ENCODE measurements at regions not wholly inside any gene's neighbourhood (a gene's known extent, or its start where the extent isn't known, plus 50 kb on each side); places are given as distances from the start of the nearest gene placed in this dataset.
A peak's percentile ranks its signal among the peaks of the same experiment; 100 is the strongest.

DNA sequence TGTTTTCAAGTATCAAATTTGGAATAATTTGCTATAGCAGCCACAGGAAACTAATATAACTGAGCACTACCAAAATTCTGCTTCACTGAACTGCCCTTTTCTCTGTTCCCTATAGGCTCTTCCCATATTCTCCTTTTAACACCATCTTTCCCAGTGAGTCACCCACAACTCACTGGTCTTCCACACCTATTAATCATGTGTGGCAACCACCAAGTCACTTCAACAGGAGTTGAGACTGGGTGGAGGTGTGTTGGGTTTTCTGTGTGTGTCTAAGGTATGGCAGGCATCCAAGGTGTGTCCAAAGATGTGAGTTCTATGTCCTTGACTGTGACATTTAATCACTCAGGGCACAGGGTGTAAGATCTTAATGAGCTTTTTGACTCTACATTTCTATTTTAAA, 610.0 kb upstream of the CDH11 start:
- Histone ChIP-seq H3K4ac (ENCODE audit: low read depth, low read length) (no peak overlapping the region), H3K9me3 (ENCODE audit: control insufficient read depth, insufficient read depth, low read length) (peaks cover 7% of the 10 kb centered on the region), H3K4me3 (ENCODE audit: insufficient read depth, low read depth, low read length) (no peak overlapping the region), H3K23ac (ENCODE audit: low read depth, low read length) (no peak overlapping the region), H2BK15ac (ENCODE audit: low read depth, low read length) (no peak overlapping the region; the same call in 2 of the 3 replicates), H2AFZ (replicated peaks; ENCODE audit: low read length, poor library complexity) (no peak overlapping the region), H4K8ac (ENCODE audit: low read depth in 2 of 2, low read length in 2 of 2) (no peak overlapping the region), H4K91ac (ENCODE audit: insufficient read depth, low read depth, low read length) (no peak overlapping the region), H3K9ac (ENCODE audit: low read depth, low read length) (no peak overlapping the region), H3K18ac (ENCODE audit: low read depth, low read length) (no peak overlapping the region), H2BK20ac (ENCODE audit: low read depth, low read length) (no peak overlapping the region), H3K27me3 (ENCODE audit: control insufficient read depth, insufficient read depth, low read length) (peaks cover 24% of the 10 kb centered on the region), H2BK5ac (ENCODE audit: low read depth, low read length, poor library complexity, severe bottlenecking) (no peak overlapping the region), H4K20me1 (ENCODE audit: insufficient read depth, low read length) (no peaks in the 10 kb centered on the region), H2AK5ac (ENCODE audit: low read depth, low read length) (no peak overlapping the region), H3K79me1 (ENCODE audit: low read depth in 1 of 2, low read length in 2 of 2) (no peaks in the 10 kb centered on the region), H3K36me3 (ENCODE audit: control insufficient read depth, insufficient read depth, low read length) (no peaks in the 10 kb centered on the region), H4K5ac (ENCODE audit: low read depth, low read length) (no peak overlapping the region), H3K27ac (ENCODE audit: insufficient read depth, low read length) (no peak overlapping the region), H3K4me2 (ENCODE audit: low read depth, low read length) (no peak overlapping the region), H3K9me1 (ENCODE audit: insufficient read depth, low read length) (no peaks in the 10 kb centered on the region), H2BK120ac (ENCODE audit: low read depth, low read length) (no peak overlapping the region), H2AK9ac (replicated peaks; ENCODE audit: low read depth, low read length, poor library complexity) (no peak overlapping the region), H3K56ac (ENCODE audit: extremely low read depth, insufficient read depth, low read length) (no peak overlapping the region), H3K4me1 (ENCODE audit: control insufficient read depth, insufficient read depth, low read length) (peaks cover 2% of the 10 kb centered on the region; the same call in 1 of the 2 replicates), H3K14ac (replicated peaks; ENCODE audit: low read depth, low read length) (no peak overlapping the region)
- no peak for ATAC-seq (ENCODE audit: low read depth)
- TF ChIP-seq CHD1 (IDR thresholded peaks at IDR 0.05; ENCODE audit: low read depth, low read length) (no peak), RAD21 (IDR thresholded peaks at IDR 0.05; ENCODE audit: low read length) (no peak), FOS (IDR thresholded peaks at IDR 0.05; ENCODE audit: low read depth, low read length) (no peak), SMC3 (IDR thresholded peaks at IDR 0.05; ENCODE audit: low read depth, low read length) (no peak), POLR2A (IDR thresholded peaks at IDR 0.05; ENCODE audit: low read depth, low read length) (no peak), RCOR1 (IDR thresholded peaks at IDR 0.05; ENCODE audit: insufficient replicate concordance, low read length) (no peak), NFE2L2 (IDR thresholded peaks at IDR 0.05; ENCODE audit: low read depth, low read length) (no peak), MXI1 (IDR thresholded peaks at IDR 0.05; ENCODE audit: borderline replicate concordance, low read depth, low read length) (no peak), BHLHE40 (IDR thresholded peaks at IDR 0.05; ENCODE audit: low read depth, low read length) (no peak), CEBPB (IDR thresholded peaks at IDR 0.05; ENCODE audit: low read depth, low read length) (no peak), MAZ (IDR thresholded peaks at IDR 0.05; ENCODE audit: borderline replicate concordance, low read depth, low read length) (no peak), RFX5 (IDR thresholded peaks at IDR 0.05; ENCODE audit: low read depth, low read length) (no peak), MAFK (IDR thresholded peaks at IDR 0.05; ENCODE audit: low read depth, low read length) (no peak)
- TF ChIP-seq, protein P1, sequence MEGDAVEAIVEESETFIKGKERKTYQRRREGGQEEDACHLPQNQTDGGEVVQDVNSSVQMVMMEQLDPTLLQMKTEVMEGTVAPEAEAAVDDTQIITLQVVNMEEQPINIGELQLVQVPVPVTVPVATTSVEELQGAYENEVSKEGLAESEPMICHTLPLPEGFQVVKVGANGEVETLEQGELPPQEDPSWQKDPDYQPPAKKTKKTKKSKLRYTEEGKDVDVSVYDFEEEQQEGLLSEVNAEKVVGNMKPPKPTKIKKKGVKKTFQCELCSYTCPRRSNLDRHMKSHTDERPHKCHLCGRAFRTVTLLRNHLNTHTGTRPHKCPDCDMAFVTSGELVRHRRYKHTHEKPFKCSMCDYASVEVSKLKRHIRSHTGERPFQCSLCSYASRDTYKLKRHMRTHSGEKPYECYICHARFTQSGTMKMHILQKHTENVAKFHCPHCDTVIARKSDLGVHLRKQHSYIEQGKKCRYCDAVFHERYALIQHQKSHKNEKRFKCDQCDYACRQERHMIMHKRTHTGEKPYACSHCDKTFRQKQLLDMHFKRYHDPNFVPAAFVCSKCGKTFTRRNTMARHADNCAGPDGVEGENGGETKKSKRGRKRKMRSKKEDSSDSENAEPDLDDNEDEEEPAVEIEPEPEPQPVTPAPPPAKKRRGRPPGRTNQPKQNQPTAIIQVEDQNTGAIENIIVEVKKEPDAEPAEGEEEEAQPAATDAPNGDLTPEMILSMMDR (conservative IDR thresholded peaks at IDR 0.05; ENCODE audit: low read depth, low read length), result no peak
- TF ChIP-seq, protein P2, sequence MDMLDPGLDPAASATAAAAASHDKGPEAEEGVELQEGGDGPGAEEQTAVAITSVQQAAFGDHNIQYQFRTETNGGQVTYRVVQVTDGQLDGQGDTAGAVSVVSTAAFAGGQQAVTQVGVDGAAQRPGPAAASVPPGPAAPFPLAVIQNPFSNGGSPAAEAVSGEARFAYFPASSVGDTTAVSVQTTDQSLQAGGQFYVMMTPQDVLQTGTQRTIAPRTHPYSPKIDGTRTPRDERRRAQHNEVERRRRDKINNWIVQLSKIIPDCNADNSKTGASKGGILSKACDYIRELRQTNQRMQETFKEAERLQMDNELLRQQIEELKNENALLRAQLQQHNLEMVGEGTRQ (IDR thresholded peaks at IDR 0.05; ENCODE audit: low read depth, low read length), result no peak
- TF ChIP-seq, protein P3, sequence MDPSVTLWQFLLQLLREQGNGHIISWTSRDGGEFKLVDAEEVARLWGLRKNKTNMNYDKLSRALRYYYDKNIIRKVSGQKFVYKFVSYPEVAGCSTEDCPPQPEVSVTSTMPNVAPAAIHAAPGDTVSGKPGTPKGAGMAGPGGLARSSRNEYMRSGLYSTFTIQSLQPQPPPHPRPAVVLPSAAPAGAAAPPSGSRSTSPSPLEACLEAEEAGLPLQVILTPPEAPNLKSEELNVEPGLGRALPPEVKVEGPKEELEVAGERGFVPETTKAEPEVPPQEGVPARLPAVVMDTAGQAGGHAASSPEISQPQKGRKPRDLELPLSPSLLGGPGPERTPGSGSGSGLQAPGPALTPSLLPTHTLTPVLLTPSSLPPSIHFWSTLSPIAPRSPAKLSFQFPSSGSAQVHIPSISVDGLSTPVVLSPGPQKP (IDR thresholded peaks at IDR 0.05; ENCODE audit: borderline replicate concordance, low read depth, low read length), result no peak
- ChIA-PET POLR2A (ENCODE audit: unreplicated experiment) (no interaction called here), CTCF (interaction anchor here (0.6 kb wide), 1 partner anchor 590 kb away, joined by 3 read pairs; no protein-coding TSS in a partner anchor)
- dilution Hi-C loops (cut with HindIII; ENCODE audit: low sequenced_read_pairs, unreplicated experiment) (no loop called here), in situ Hi-C loops (cut with MboI; ENCODE audit: low sequenced_read_pairs) (no loop called here), intact Hi-C loops (cut with micrococcal nuclease) (no loop called here)
- DNase-seq, result peak; percentile 3
- no TSS peak for BruUV-seq (replicated peaks)
